GM23338 (cell line): ENCODE measurements at regions not wholly inside any gene's neighbourhood (a gene's known extent, or its start where the extent isn't known, plus 50 kb on each side); places are given as distances from the start of the nearest gene placed in this dataset.

ENCODE experiments used
- EZH2 ChIP-seq: fragments of 200-600 bp; sonication (generic); IDR thresholded peaks from one replicate; pipeline ENCODE4 v1.8.0; 2017; ENCODE audit warnings: antibody characterized with exemption, mild to moderate bottlenecking, low read depth; ENCODE audit not compliant: unreplicated experiment
- EZH2phosphoT487 ChIP-seq: fragments of 200-600 bp; sonication (generic); IDR thresholded peaks from one replicate; pipeline ENCODE4 v1.8.1; 2018; ENCODE audit warnings: antibody characterized with exemption; ENCODE audit not compliant: unreplicated experiment
- POLR2AphosphoS5 ChIP-seq: IDR thresholded peaks from 2 replicates; pipeline ENCODE4 v1.6.1; 2016; ENCODE audit warnings: antibody characterized with exemption, low read depth
- REST ChIP-seq: IDR thresholded peaks from one replicate; pipeline ENCODE4 v1.6.1; 2018; ENCODE audit warnings: antibody characterized with exemption; ENCODE audit not compliant: unreplicated experiment
- TF ChIP-seq, protein P1 (sequence below), 2 experiments: fragments of 200-600 bp in 1 of 2; sonication (generic) in 1 of 2; conservative IDR thresholded peaks; 2 replicates each; pipeline versions ENCODE4 v1.5.1 to v1.6.1; 2016 to 2017; ENCODE audit warnings: antibody characterized with exemption in 2 of 2, low read depth in 2 of 2, mild to moderate bottlenecking in 2 of 2, moderate library complexity in 1 of 2

GRCh38 chr11:109023036-109023435 is 358.2 kb downstream of the DDX10 start:
- TF ChIP-seq, protein P1, sequence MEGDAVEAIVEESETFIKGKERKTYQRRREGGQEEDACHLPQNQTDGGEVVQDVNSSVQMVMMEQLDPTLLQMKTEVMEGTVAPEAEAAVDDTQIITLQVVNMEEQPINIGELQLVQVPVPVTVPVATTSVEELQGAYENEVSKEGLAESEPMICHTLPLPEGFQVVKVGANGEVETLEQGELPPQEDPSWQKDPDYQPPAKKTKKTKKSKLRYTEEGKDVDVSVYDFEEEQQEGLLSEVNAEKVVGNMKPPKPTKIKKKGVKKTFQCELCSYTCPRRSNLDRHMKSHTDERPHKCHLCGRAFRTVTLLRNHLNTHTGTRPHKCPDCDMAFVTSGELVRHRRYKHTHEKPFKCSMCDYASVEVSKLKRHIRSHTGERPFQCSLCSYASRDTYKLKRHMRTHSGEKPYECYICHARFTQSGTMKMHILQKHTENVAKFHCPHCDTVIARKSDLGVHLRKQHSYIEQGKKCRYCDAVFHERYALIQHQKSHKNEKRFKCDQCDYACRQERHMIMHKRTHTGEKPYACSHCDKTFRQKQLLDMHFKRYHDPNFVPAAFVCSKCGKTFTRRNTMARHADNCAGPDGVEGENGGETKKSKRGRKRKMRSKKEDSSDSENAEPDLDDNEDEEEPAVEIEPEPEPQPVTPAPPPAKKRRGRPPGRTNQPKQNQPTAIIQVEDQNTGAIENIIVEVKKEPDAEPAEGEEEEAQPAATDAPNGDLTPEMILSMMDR (conservative IDR thresholded peaks at IDR 0.05; ENCODE audit: low read depth in 2 of 2) = no peak
- TF ChIP-seq EZH2 = no peak
- no peak for TF ChIP-seq REST
- TF ChIP-seq POLR2AphosphoS5 = no peak
- no peak for TF ChIP-seq EZH2phosphoT487
